Kidney (tissue), 13 donors: ENCODE measurements at regions not wholly inside any gene's neighbourhood (a gene's known extent, or its start where the extent isn't known, plus 50 kb on each side); places are given as distances from the start of the nearest gene placed in this dataset.

Source experiments
- DNase-seq, 5 donors: peaks; one replicate each; pipeline ENCODE4 v3.0.0-alpha.2; 2013 to 2020
- FAIRE-seq: peaks from 2 replicates; lab custom pipeline; 2012; peaks lifted over from hg19 to GRCh38; lab: Jason Lieb, UNC
- H3K27ac ChIP-seq, 2 donors: one replicate each; pipeline ENCODE4 v1.7.0; 2013; ENCODE audit warnings: low read depth in 2 of 2, low read length in 2 of 2, inconsistent platforms in 1 of 2
- H3K27me3 ChIP-seq: one replicate; pipeline ENCODE4 v1.7.1; 2013; ENCODE audit warnings: low read length, inconsistent platforms; ENCODE audit not compliant: control insufficient read depth, insufficient read depth
- H3K36me3 ChIP-seq, 3 donors: one replicate each; pipeline versions ENCODE4 v1.7.0 to v1.7.1; 2013; ENCODE audit warnings: low read length in 3 of 3, control low read depth in 1 of 3, inconsistent platforms in 1 of 3; ENCODE audit not compliant: insufficient read depth in 3 of 3, control insufficient read depth in 2 of 3
- H3K4me1 ChIP-seq, 3 donors: one replicate each; pipeline versions ENCODE4 v1.7.0 to v1.7.1; 2013; ENCODE audit warnings: low read length in 3 of 3, inconsistent platforms in 1 of 3, low read depth in 1 of 3; ENCODE audit not compliant: control insufficient read depth in 2 of 3, insufficient read depth in 2 of 3
- H3K4me3 ChIP-seq, 3 donors: one replicate each; pipeline versions ENCODE4 v1.7.0 to v1.8.1; 2013; ENCODE audit warnings: low read length in 3 of 3, control low read depth in 1 of 3, inconsistent platforms in 1 of 3
- H3K9ac ChIP-seq, 3 donors: one replicate each; pipeline versions ENCODE4 v1.7.0 to v1.7.1; 2013; ENCODE audit warnings: low read length in 3 of 3, control low read depth in 1 of 3, inconsistent platforms in 1 of 3
- H3K9me3 ChIP-seq, 3 donors: one replicate each; pipeline versions ENCODE4 v1.7.0 to v1.7.1; 2013; ENCODE audit warnings: low read length in 3 of 3, control low read depth in 1 of 3, inconsistent platforms in 1 of 3; ENCODE audit not compliant: control insufficient read depth in 2 of 3, insufficient read depth in 1 of 3
- CTCF ChIP-seq: IDR thresholded peaks from 3 replicates; pipeline ENCODE4 v1.5.1; 2012; ENCODE audit warnings: mild to moderate bottlenecking, moderate library complexity, borderline replicate concordance; ENCODE audit not compliant: insufficient read depth; ENCODE audit errors: extremely low read depth
- intact Hi-C: fragments of 100-400 bp; cut with DNase I; formaldehyde crosslinking; loops from one replicate; pipeline ENCODE4 v1.11.1; 2022
- donor health status: control.
- donor health status: control.
- donor health status: control.
- donor health status: control.
- donor health status: control.
- donor health status: DM: yes; HTN: yes; CAD: no.
- donor health status: Normal renal cell carcinoma (clear cell type).

GRCh38 chr11:119807841-119808240 is 78.8 kb upstream of the NECTIN1 start:
- no peaks in the 10 kb centered on the region for H3K27me3 ChIP-seq
- no peaks in the 10 kb centered on the region for H3K4me1 ChIP-seq
- no peak for FAIRE-seq
- no peak for TF ChIP-seq CTCF
- H3K9ac ChIP-seq = no peak overlapping the region
- intact Hi-C loops = no loop called here
- no peak for DNase-seq
- H3K9me3 ChIP-seq = no peaks in the 10 kb centered on the region
- no peak overlapping the region for H3K27ac ChIP-seq
- no peaks in the 10 kb centered on the region for H3K36me3 ChIP-seq
- H3K4me3 ChIP-seq = no peak overlapping the region

- H3K9ac ChIP-seq = no peak overlapping the region
- no peaks in the 10 kb centered on the region for H3K36me3 ChIP-seq
- TF ChIP-seq CTCF = no peak
- no peaks in the 10 kb centered on the region for H3K27me3 ChIP-seq
- no peak for FAIRE-seq
- no peak overlapping the region for H3K4me3 ChIP-seq
- DNase-seq = no peak
- no peaks in the 10 kb centered on the region for H3K9me3 ChIP-seq
- intact Hi-C loops = no loop called here
- no peak overlapping the region for H3K27ac ChIP-seq
- H3K4me1 ChIP-seq = no peaks in the 10 kb centered on the region
These were observed 78.4 kb upstream of the NECTIN1 start for GRCh38 chr11:119807402-119807801.

- DNase-seq (no peak), FAIRE-seq (no peak)
- Histone ChIP-seq H3K4me1 (no peaks in the 10 kb centered on the region), H3K36me3 (no peaks in the 10 kb centered on the region), H3K27me3 (no peaks in the 10 kb centered on the region), H3K9me3 (no peaks in the 10 kb centered on the region), H3K27ac (no peak overlapping the region), H3K4me3 (no peak overlapping the region), H3K9ac (no peak overlapping the region)
- no peak for TF ChIP-seq CTCF
- intact Hi-C loops = no loop called here
These were observed 77.3 kb upstream of the NECTIN1 start for GRCh38 chr11:119806064-119806915.
